ENCODE measurements at regions not wholly inside any gene's neighbourhood (a gene's known extent, or its start where the extent isn't known, plus 50 kb on each side); places are given as distances from the start of the nearest gene placed in this dataset.
"Not testable (repeated sequence)": the region's sequence is repeated elsewhere in the genome, so short reads cannot be mapped to it uniquely, and the experiment has no call there.

DNA sequence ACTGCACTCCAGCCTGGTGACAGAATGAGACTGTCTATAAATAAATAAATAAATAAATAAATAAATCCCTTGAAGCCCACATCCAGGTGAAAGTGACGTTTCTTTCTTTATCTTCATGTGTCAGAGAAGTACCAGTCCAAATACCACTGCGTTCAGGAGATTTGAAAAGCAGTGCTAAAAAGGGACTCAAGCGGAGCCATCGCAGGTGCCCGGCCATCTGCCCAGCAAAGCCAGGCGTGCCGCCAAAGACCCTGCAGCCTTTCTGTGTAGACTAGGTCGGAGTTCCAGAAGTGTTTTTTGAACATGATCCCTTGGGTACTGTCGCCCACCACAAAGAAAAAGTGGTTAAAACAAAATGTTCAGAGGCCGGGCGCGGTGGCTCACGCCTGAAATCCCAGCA, 65.7 kb upstream of the CEP85L start:
- no peaks in the 10 kb centered on the region for H3K36me3 Mint-ChIP-seq (ENCODE audit: low read depth)

GRCh38 chr6:118715907-118716306, 64.5 kb upstream of the CEP85L start:
- H3K4me1 Mint-ChIP-seq (ENCODE audit: low read depth) = peaks cover 61% of the 10 kb centered on the region
- CTCF ChIA-PET; H3K27ac Mint-ChIP-seq; H3K27me3 Mint-ChIP-seq (ENCODE audit: low read depth); H3K36me3 Mint-ChIP-seq (ENCODE audit: low read depth); H3K4me3 Mint-ChIP-seq; DNase-seq; intact Hi-C loops (cut with micrococcal nuclease); H3K9me3 Mint-ChIP-seq: not testable (repeated sequence)

More for the DNA sequence above, 65.7 kb upstream of the CEP85L start:
- no peak overlapping the region for H3K27ac Mint-ChIP-seq
- no peaks in the 10 kb centered on the region for H3K27me3 Mint-ChIP-seq (ENCODE audit: low read depth)
- CTCF ChIA-PET = no interaction called here
- no peaks in the 10 kb centered on the region for H3K9me3 Mint-ChIP-seq
- H3K4me3 Mint-ChIP-seq = no peak overlapping the region
- peaks cover 61% of the 10 kb centered on the region for H3K4me1 Mint-ChIP-seq (ENCODE audit: low read depth)
- no peak for DNase-seq
- intact Hi-C loops (cut with micrococcal nuclease) = no loop called here

- H3K27me3 Mint-ChIP-seq (ENCODE audit: low read depth) = no peaks in the 10 kb centered on the region
- CTCF ChIA-PET = no interaction called here
- H3K4me1 Mint-ChIP-seq (ENCODE audit: low read depth) = peaks cover 61% of the 10 kb centered on the region
- H3K36me3 Mint-ChIP-seq (ENCODE audit: low read depth) = no peaks in the 10 kb centered on the region
- H3K27ac Mint-ChIP-seq = no peak overlapping the region
- DNase-seq = no peak
- intact Hi-C loops (cut with micrococcal nuclease) = no loop called here
- no peak overlapping the region for H3K4me3 Mint-ChIP-seq
- no peaks in the 10 kb centered on the region for H3K9me3 Mint-ChIP-seq
Observed at GRCh38 chr6:118715376-118715775, 64.0 kb upstream of the CEP85L start.

- H3K36me3 Mint-ChIP-seq (ENCODE audit: low read depth) = no peaks in the 10 kb centered on the region
- peaks cover 62% of the 10 kb centered on the region for H3K4me1 Mint-ChIP-seq (ENCODE audit: low read depth)
- CTCF ChIA-PET = no interaction called here
- no peaks in the 10 kb centered on the region for H3K27me3 Mint-ChIP-seq (ENCODE audit: low read depth)
- H3K9me3 Mint-ChIP-seq = no peaks in the 10 kb centered on the region
- intact Hi-C loops (cut with micrococcal nuclease) = loop anchor here (5.0 kb wide), 1 partner anchor 598 kb away; no protein-coding TSS in a partner anchor
- no peak overlapping the region for H3K27ac Mint-ChIP-seq
- H3K4me3 Mint-ChIP-seq = no peak overlapping the region
- DNase-seq = no peak
Observed at GRCh38 chr6:118714756-118715155, 63.4 kb upstream of the CEP85L start.

GRCh38 chr6:118712969-118713368, 61.6 kb upstream of the CEP85L start:
- intact Hi-C loops (cut with micrococcal nuclease) = loop anchor here (5.0 kb wide), 1 partner anchor 599 kb away; no protein-coding TSS in a partner anchor
- CTCF ChIA-PET = interaction anchor here (0.6 to 0.9 kb wide), 3 partner anchors 9 to 62 kb away, joined by 3 read pairs; no protein-coding TSS in a partner anchor
- Mint-ChIP-seq H3K27ac (peak overlapping the region; percentile 17), H3K27me3 (ENCODE audit: low read depth) (no peaks in the 10 kb centered on the region), H3K36me3 (ENCODE audit: low read depth) (no peaks in the 10 kb centered on the region), H3K9me3 (no peaks in the 10 kb centered on the region), H3K4me1 (ENCODE audit: low read depth) (peaks cover 49% of the 10 kb centered on the region), H3K4me3 (no peak overlapping the region)
- no peak for DNase-seq

- CTCF ChIA-PET = interaction anchor here (1.5 to 4.3 kb wide), 3 partner anchors 15 to 66 kb away, joined by 4 to 24 read pairs (median 5); no protein-coding TSS in a partner anchor
- Mint-ChIP-seq H3K9me3 (no peaks in the 10 kb centered on the region), H3K4me3 (peak overlapping the region; percentile 82), H3K27ac (peak overlapping the region; percentile 98), H3K4me1 (ENCODE audit: low read depth) (peaks cover 66% of the 10 kb centered on the region), H3K27me3 (ENCODE audit: low read depth) (no peaks in the 10 kb centered on the region), H3K36me3 (ENCODE audit: low read depth) (peaks cover 7% of the 10 kb centered on the region)
- DNase-seq = no peak
- intact Hi-C loops (cut with micrococcal nuclease) = loop anchor here (1.0 to 5.0 kb wide), 11 partner anchors 9 to 602 kb away; partner anchors contain the start of genes ASF1A and CEP85L
Observed at GRCh38 chr6:118710616-118711015, 59.2 kb upstream of the CEP85L start.

GRCh38 chr6:118709859-118710350, 58.5 kb upstream of the CEP85L start:
- intact Hi-C loops (cut with micrococcal nuclease) = loop anchor here (1.0 to 10.0 kb wide), 14 partner anchors 9 to 1035 kb away; partner anchors contain the start of genes ASF1A, CEP85L and NUS1
- Mint-ChIP-seq H3K27ac (peak overlapping the region; percentile 98), H3K4me1 (ENCODE audit: low read depth) (peaks cover 70% of the 10 kb centered on the region), H3K36me3 (ENCODE audit: low read depth) (peaks cover 7% of the 10 kb centered on the region), H3K27me3 (ENCODE audit: low read depth) (no peaks in the 10 kb centered on the region), H3K4me3 (peak overlapping the region; percentile 82), H3K9me3 (no peaks in the 10 kb centered on the region)
- peak; percentile 88 for DNase-seq
- CTCF ChIA-PET = interaction anchor here (0.6 to 4.3 kb wide), 11 partner anchors 10 to 145 kb away, joined by 3 to 24 read pairs (median 5); no protein-coding TSS in a partner anchor

DNA sequence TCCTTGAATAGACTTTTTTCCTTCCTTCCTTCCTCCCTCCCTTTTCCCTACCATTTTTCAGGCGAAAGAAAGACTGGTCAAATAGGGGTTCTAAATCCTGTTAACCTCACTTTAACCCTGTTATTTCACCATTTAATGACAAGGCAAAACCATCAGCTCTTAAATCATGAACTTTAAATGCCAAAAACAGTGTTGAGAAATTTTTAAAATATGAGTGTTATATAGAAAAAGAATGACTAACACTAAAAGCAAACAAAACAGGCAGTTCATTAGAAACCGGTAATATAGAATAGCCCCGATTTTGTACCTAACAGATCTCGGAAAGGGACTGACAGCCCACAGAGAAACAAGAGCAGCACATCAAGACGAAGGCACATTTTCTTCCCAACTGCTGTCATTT, 57.4 kb upstream of the CEP85L start:
- Mint-ChIP-seq H3K4me1 (ENCODE audit: low read depth) (peaks cover 79% of the 10 kb centered on the region), H3K4me3 (peak overlapping the region; percentile 82), H3K27ac (peak overlapping the region; percentile 98), H3K9me3 (no peaks in the 10 kb centered on the region), H3K36me3 (ENCODE audit: low read depth) (peaks cover 7% of the 10 kb centered on the region), H3K27me3 (ENCODE audit: low read depth) (no peaks in the 10 kb centered on the region)
- intact Hi-C loops (cut with micrococcal nuclease) = loop anchor here (1.0 to 10.0 kb wide), 3 partner anchors 25 to 1034 kb away; partner anchors contain the start of gene NUS1
- CTCF ChIA-PET = interaction anchor here (0.6 to 4.3 kb wide), 13 partner anchors 11 to 144 kb away, joined by 3 to 24 read pairs (median 4); partner anchors contain the start of gene CEP85L
- no peak for DNase-seq

DNA sequence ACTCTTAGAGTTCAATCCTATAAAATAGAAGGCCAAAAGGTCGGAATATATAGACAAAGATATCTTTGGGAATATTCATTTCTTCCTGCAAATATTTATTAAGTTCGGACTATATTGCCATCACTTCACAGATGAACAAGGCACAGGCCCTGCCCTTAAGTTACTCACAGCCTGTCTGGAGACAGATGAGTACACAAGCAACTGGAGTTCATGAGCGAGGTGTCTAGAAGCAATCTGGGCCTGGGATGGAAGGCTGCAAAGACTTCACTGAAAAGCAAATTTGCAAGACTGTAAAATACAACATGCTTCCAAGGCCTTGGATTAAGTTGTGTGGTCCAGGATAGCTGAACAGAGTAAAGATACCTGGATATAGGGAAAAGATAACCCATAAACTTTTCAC, 56.7 kb upstream of the CEP85L start:
- H3K4me1 Mint-ChIP-seq (ENCODE audit: low read depth) = peaks cover 74% of the 10 kb centered on the region
- CTCF ChIA-PET = interaction anchor here (0.7 to 4.3 kb wide), 7 partner anchors 11 to 69 kb away, joined by 3 to 24 read pairs (median 5); partner anchors contain the start of gene CEP85L
- H3K27me3 Mint-ChIP-seq (ENCODE audit: low read depth) = no peaks in the 10 kb centered on the region
- intact Hi-C loops (cut with micrococcal nuclease) = loop anchor here (10.0 kb wide), 1 partner anchor 1033 kb away; the partner anchor contains the start of gene NUS1
- H3K9me3 Mint-ChIP-seq = no peaks in the 10 kb centered on the region
- H3K27ac Mint-ChIP-seq = peak overlapping the region; percentile 98
- H3K36me3 Mint-ChIP-seq (ENCODE audit: low read depth) = peaks cover 7% of the 10 kb centered on the region
- peak overlapping the region; percentile 82 for H3K4me3 Mint-ChIP-seq
- peak; percentile 55 for DNase-seq

DNA sequence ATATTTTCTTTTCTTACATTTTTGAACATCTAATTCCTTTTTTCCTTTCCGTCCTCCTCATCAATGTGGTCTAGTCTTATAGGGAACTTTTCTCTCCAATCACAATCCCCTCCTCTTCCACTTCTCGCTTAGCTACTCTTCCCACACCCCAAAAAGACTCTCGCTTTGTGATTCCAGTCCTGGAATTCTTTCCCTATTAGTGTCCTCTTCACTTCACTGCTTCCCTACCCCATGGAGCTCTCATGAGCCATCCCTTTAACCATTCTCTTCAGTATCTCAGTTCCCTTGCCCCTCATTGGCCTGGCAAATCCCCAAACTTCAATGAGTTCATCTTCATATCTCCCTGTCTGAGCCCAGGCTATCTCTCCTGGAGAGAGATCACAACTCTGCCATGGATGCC, 55.3 kb upstream of the CEP85L start:
- CTCF ChIA-PET = interaction anchor here (0.6 to 2.3 kb wide), 14 partner anchors 9 to 141 kb away, joined by 3 to 9 read pairs (median 3); no protein-coding TSS in a partner anchor
- Mint-ChIP-seq H3K9me3 (no peaks in the 10 kb centered on the region), H3K36me3 (ENCODE audit: low read depth) (peaks cover 7% of the 10 kb centered on the region), H3K27me3 (ENCODE audit: low read depth) (no peaks in the 10 kb centered on the region), H3K4me1 (ENCODE audit: low read depth) (peaks cover 67% of the 10 kb centered on the region), H3K27ac (peak overlapping the region; percentile 90), H3K4me3 (peak overlapping the region; percentile 70)
- intact Hi-C loops (cut with micrococcal nuclease) = loop anchor here (1.0 to 10.0 kb wide), 2 partner anchors 9 to 1032 kb away; partner anchors contain the start of gene NUS1
- DNase-seq = no peak

DNA sequence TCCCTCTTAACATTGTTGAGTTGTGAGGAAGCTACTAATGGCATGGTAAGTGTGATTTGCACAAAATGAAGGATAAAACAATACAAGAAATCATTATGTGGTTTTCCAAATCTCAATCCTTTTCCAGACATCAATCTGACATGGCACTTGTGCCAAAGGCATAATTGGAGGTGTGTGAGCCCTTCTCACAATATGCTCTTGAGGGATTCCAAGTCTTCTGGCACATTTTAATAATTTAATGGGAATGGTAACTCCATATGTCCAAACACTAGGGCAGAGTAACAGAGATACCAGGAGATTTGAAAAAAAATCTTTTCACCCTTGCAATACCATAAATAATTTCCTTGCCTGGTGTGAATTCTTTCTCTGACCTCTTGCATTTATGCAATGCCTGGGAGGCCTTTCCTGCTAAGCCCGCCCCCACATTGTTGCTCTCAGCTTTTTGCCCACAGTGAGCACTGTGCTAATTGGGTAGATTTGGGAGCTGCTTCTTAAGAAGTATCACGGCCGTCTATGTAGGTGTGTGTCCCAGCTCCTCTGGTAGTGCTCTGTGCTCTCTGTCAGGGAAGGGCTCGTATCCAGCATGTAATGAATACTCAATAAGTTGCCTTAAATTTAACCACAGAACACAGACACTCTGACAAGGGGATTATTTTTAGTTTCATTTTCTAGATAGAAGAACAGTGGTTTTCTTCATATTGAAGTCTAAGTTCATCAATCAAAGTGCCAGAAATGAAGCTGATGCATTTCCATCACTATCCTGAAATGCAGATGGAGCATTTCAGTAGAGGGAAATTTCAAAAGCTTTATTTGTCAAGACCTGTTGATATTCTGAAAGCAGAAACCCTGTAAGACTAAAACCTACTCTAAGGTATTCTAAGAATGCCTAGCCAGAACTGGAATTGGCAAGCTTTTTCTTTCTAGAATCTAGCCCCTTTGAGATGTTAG, 54.4 kb upstream of the CEP85L start:
- Mint-ChIP-seq H3K9me3 (peaks cover 4% of the 10 kb centered on the region), H3K27ac (peak overlapping the region; percentile 90), H3K27me3 (ENCODE audit: low read depth) (no peaks in the 10 kb centered on the region), H3K4me3 (peak overlapping the region; percentile 70), H3K36me3 (ENCODE audit: low read depth) (peaks cover 9% of the 10 kb centered on the region), H3K4me1 (ENCODE audit: low read depth) (peaks cover 66% of the 10 kb centered on the region)
- intact Hi-C loops (cut with micrococcal nuclease) = loop anchor here (1.0 to 10.0 kb wide), 2 partner anchors 9 to 1031 kb away; partner anchors contain the start of gene NUS1
- DNase-seq = peak; percentile 40
- CTCF ChIA-PET = interaction anchor here (0.5 to 2.3 kb wide), 11 partner anchors 9 to 621 kb away, joined by 3 to 9 read pairs (median 4); no protein-coding TSS in a partner anchor

DNA sequence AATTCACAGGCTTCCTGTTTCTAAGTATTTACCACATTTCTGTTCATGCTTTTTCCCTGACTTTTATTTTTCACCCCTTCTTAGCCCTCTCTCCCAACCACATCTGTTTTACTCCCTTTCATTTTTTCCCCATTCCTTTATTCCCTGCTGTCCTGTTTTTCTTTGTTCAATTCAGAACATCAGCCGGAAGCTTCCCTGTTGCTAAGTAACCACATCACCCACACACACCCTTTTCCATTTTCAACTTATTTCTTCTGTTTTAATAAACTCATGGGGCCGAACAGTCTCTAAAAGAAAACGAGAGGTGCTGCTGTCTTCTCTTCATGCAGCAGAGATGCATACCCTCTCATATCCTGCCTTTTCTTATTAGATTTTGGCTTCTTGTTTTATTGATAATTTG, 53.5 kb upstream of the CEP85L start:
- peak overlapping the region; percentile 70 for H3K4me3 Mint-ChIP-seq
- H3K36me3 Mint-ChIP-seq (ENCODE audit: low read depth) = peaks cover 9% of the 10 kb centered on the region
- peaks cover 66% of the 10 kb centered on the region for H3K4me1 Mint-ChIP-seq (ENCODE audit: low read depth)
- H3K27me3 Mint-ChIP-seq (ENCODE audit: low read depth) = no peaks in the 10 kb centered on the region
- H3K27ac Mint-ChIP-seq = peak overlapping the region; percentile 54
- intact Hi-C loops (cut with micrococcal nuclease) = loop anchor here (10.0 kb wide), 1 partner anchor 1030 kb away; the partner anchor contains the start of gene NUS1
- peaks cover 4% of the 10 kb centered on the region for H3K9me3 Mint-ChIP-seq
- no peak for DNase-seq
- CTCF ChIA-PET = interaction anchor here (0.6 to 2.0 kb wide), 3 partner anchors 21 to 622 kb away, joined by 4 to 9 read pairs (median 4); no protein-coding TSS in a partner anchor

Data from activated naive CD4-positive, alpha-beta T cell treated with anti-CD3 and anti-CD28 coated beads for 36 hours (primary cell).